Liver (tissue), 8 donors: ENCODE measurements at regions not wholly inside any gene's neighbourhood (a gene's known extent, or its start where the extent isn't known, plus 50 kb on each side); places are given as distances from the start of the nearest gene placed in this dataset.

Experiments
- DNase-seq: peaks from one replicate; pipeline ENCODE4 v3.0.0-alpha.2; 2017; ENCODE audit warnings: low spot score
- H3K27ac ChIP-seq, 2 donors: one replicate each; pipeline ENCODE4 v1.7.0; 2013; ENCODE audit warnings: inconsistent platforms in 2 of 2, low read length in 2 of 2, control low read depth in 1 of 2, low read depth in 1 of 2, mild to moderate bottlenecking in 1 of 2
- H3K27me3 ChIP-seq, 4 donors: one replicate each; pipeline versions ENCODE4 v1.6.1 to v1.7.0; 2013; ENCODE audit warnings: low read length in 3 of 4, inconsistent platforms in 1 of 4, mild to moderate bottlenecking in 1 of 4, moderate library complexity in 1 of 4; ENCODE audit not compliant: control insufficient read depth in 4 of 4, insufficient read depth in 4 of 4
- H3K36me3 ChIP-seq, 4 donors: one replicate each; pipeline versions ENCODE4 v1.6.1 to v1.7.0; 2013; ENCODE audit warnings: low read length in 3 of 4, mild to moderate bottlenecking in 3 of 4, low read depth in 1 of 4, moderate library complexity in 1 of 4; ENCODE audit not compliant: control insufficient read depth in 4 of 4, insufficient read depth in 3 of 4
- H3K4me1 ChIP-seq, 4 donors: one replicate each; pipeline versions ENCODE4 v1.6.1 to v1.7.0; 2013; ENCODE audit warnings: low read length in 3 of 4, mild to moderate bottlenecking in 3 of 4, moderate library complexity in 1 of 4; ENCODE audit not compliant: control insufficient read depth in 4 of 4, insufficient read depth in 4 of 4
- H3K4me3 ChIP-seq, 3 donors: one replicate each; pipeline versions ENCODE4 v1.6.1 to v1.7.0; 2013; ENCODE audit warnings: low read length in 3 of 3, control low read depth in 1 of 3, low read depth in 1 of 3, mild to moderate bottlenecking in 1 of 3
- H3K9ac ChIP-seq, 2 donors: one replicate each; pipeline ENCODE4 v1.7.0; 2013; ENCODE audit warnings: low read length in 2 of 2, mild to moderate bottlenecking in 2 of 2, moderate library complexity in 2 of 2, control low read depth in 1 of 2, low read depth in 1 of 2
- H3K9me3 ChIP-seq, 4 donors: one replicate each; pipeline versions ENCODE4 v1.6.1 to v1.7.0; 2013; ENCODE audit warnings: low read length in 3 of 4; ENCODE audit not compliant: control insufficient read depth in 4 of 4
- EGR1 ChIP-seq, 2 donors: IDR thresholded peaks; 2 replicates each; pipeline ENCODE4 v1.6.1; 2016 to 2018; ENCODE audit warnings: antibody characterized with exemption in 2 of 2, low read depth in 2 of 2
- FOXA1 ChIP-seq: IDR thresholded peaks from 2 replicates; pipeline ENCODE4 v1.6.1; 2016; ENCODE audit warnings: antibody characterized with exemption
- FOXA2 ChIP-seq: IDR thresholded peaks from 2 replicates; pipeline ENCODE4 v1.6.1; 2016; ENCODE audit warnings: antibody characterized with exemption
- GABPA ChIP-seq, 2 donors: IDR thresholded peaks in 1 of 2; conservative IDR thresholded peaks in 1 of 2; 2 replicates each; pipeline ENCODE4 v1.6.1; 2016; ENCODE audit warnings: antibody characterized with exemption in 2 of 2, mild to moderate bottlenecking in 1 of 2, moderate library complexity in 1 of 2
- HNF4A ChIP-seq, 2 donors: conservative IDR thresholded peaks; 2 replicates each; pipeline ENCODE4 v1.6.1; 2016; ENCODE audit warnings: antibody characterized with exemption in 2 of 2, mild to moderate bottlenecking in 2 of 2
- HNF4G ChIP-seq: IDR thresholded peaks from 2 replicates; pipeline ENCODE4 v1.6.1; 2016; ENCODE audit warnings: antibody characterized with exemption
- JUND ChIP-seq, 2 donors: IDR thresholded peaks; 2 replicates each; pipeline ENCODE4 v1.6.1; 2016; ENCODE audit warnings: antibody characterized with exemption in 2 of 2
- NR2F2 ChIP-seq: IDR thresholded peaks from 2 replicates; pipeline ENCODE4 v1.6.1; 2016; ENCODE audit warnings: antibody characterized with exemption
- REST ChIP-seq: IDR thresholded peaks from 2 replicates; pipeline ENCODE4 v1.6.1; 2016; ENCODE audit warnings: antibody characterized with exemption, mild to moderate bottlenecking
- RXRA ChIP-seq, 2 donors: IDR thresholded peaks; 2 replicates each; pipeline ENCODE4 v1.6.1; 2017 to 2018; ENCODE audit warnings: antibody characterized with exemption in 2 of 2, mild to moderate bottlenecking in 1 of 2
- SP1 ChIP-seq: IDR thresholded peaks from 2 replicates; pipeline ENCODE4 v1.6.1; 2018; ENCODE audit warnings: antibody characterized with exemption, mild to moderate bottlenecking
- TAF1 ChIP-seq: conservative IDR thresholded peaks from 2 replicates; pipeline ENCODE4 v1.6.1; 2016; ENCODE audit warnings: antibody characterized with exemption, mild to moderate bottlenecking
- YY1 ChIP-seq: IDR thresholded peaks from 2 replicates; pipeline ENCODE4 v1.6.1; 2016; ENCODE audit warnings: antibody characterized with exemption, mild to moderate bottlenecking
- ZBTB33 ChIP-seq: IDR thresholded peaks from 2 replicates; pipeline ENCODE4 v1.6.1; 2016; ENCODE audit warnings: antibody characterized with exemption
- WGBS: extraction: QIAGEN DNeasy Blood & Tissue Kit; methylation state at CpG from one replicate; pipeline ENCODE4 v1.1.7; 2013; 5-methylcytosine and 5-hydroxymethylcytosine counted together
- TF ChIP-seq, protein P1 (sequence below): fragments of 150-350 bp; IDR thresholded peaks from 2 replicates; pipeline ENCODE4 v1.5.1; 2017; ENCODE audit warnings: improper control_type of control experiment, low read depth, low read length; ENCODE audit not compliant: missing input control
- TF ChIP-seq, protein P2 (sequence below): IDR thresholded peaks from 2 replicates; pipeline ENCODE4 v1.6.1; 2016; ENCODE audit warnings: antibody characterized with exemption
- TF ChIP-seq, protein P3 (sequence below): IDR thresholded peaks from 2 replicates; pipeline ENCODE4 v1.6.1; 2016; ENCODE audit warnings: antibody characterized with exemption
- donor health status: healthy.
- donor health status: healthy.
- donor health status: healthy.
- donor health status: healthy.
- donor health status: healthy.

GRCh38 chr9:134509817-134510216 is 131.8 kb upstream of the COL5A1 start (continued):
- TF ChIP-seq, protein P1, sequence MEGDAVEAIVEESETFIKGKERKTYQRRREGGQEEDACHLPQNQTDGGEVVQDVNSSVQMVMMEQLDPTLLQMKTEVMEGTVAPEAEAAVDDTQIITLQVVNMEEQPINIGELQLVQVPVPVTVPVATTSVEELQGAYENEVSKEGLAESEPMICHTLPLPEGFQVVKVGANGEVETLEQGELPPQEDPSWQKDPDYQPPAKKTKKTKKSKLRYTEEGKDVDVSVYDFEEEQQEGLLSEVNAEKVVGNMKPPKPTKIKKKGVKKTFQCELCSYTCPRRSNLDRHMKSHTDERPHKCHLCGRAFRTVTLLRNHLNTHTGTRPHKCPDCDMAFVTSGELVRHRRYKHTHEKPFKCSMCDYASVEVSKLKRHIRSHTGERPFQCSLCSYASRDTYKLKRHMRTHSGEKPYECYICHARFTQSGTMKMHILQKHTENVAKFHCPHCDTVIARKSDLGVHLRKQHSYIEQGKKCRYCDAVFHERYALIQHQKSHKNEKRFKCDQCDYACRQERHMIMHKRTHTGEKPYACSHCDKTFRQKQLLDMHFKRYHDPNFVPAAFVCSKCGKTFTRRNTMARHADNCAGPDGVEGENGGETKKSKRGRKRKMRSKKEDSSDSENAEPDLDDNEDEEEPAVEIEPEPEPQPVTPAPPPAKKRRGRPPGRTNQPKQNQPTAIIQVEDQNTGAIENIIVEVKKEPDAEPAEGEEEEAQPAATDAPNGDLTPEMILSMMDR, result no peak
- TF ChIP-seq HNF4A (conservative IDR thresholded peaks at IDR 0.05) (no peak), RXRA (IDR thresholded peaks at IDR 0.05) (no peak), NR2F2 (no peak), SP1 (no peak), FOXA2 (no peak), TAF1 (no peak), JUND (IDR thresholded peaks at IDR 0.05) (no peak), EGR1 (IDR thresholded peaks at IDR 0.05; ENCODE audit: low read depth in 2 of 2) (no peak), YY1 (no peak), HNF4G (no peak)
- TF ChIP-seq, protein P2, sequence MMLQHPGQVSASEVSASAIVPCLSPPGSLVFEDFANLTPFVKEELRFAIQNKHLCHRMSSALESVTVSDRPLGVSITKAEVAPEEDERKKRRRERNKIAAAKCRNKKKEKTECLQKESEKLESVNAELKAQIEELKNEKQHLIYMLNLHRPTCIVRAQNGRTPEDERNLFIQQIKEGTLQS, result no peak

DNA sequence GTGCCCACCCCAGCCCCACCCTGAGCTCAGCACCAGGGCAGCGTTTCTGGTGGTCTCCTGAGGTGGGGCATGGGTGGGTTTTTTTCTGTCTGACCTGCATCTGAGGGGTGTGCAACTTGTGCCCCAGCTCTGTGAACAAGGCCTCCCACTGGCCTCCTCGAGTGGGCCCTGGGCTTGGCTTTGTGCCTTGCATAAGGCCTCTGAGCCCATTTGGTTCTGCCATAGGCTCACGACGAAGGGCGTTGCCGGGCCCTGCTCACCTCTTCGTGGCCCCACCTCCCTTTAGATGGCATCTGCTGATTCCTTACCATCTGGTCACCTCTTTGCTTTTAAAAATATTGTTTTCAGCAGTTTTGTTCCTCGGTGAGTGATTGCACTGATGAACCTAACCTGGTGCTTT is 127.1 kb upstream of the COL5A1 start:
- Histone ChIP-seq H3K27me3 (no peaks in the 10 kb centered on the region), H3K9ac (no peak overlapping the region), H3K4me1 (no peaks in the 10 kb centered on the region), H3K27ac (no peak overlapping the region), H3K9me3 (no peaks in the 10 kb centered on the region), H3K4me3 (no peak overlapping the region), H3K36me3 (no peaks in the 10 kb centered on the region)
- WGBS, result 87% methylated on average over 8 of the region's 8 CpGs
- TF ChIP-seq, protein P2, result no peak
- no peak for TF ChIP-seq HNF4G
- no peak for TF ChIP-seq JUND (IDR thresholded peaks at IDR 0.05)
- TF ChIP-seq GABPA (IDR thresholded peaks at IDR 0.05 in 1 of 2, conservative IDR thresholded peaks at IDR 0.05 in 1 of 2), result no peak
- TF ChIP-seq EGR1 (IDR thresholded peaks at IDR 0.05; ENCODE audit: low read depth in 2 of 2), result no peak
- TF ChIP-seq TAF1, result no peak
- TF ChIP-seq, protein P1, result no peak
- no peak for TF ChIP-seq RXRA (IDR thresholded peaks at IDR 0.05)
- TF ChIP-seq HNF4A (conservative IDR thresholded peaks at IDR 0.05), result no peak
- TF ChIP-seq FOXA2, result no peak
- TF ChIP-seq ZBTB33, result no peak
- TF ChIP-seq SP1, result no peak
- TF ChIP-seq, protein P3, sequence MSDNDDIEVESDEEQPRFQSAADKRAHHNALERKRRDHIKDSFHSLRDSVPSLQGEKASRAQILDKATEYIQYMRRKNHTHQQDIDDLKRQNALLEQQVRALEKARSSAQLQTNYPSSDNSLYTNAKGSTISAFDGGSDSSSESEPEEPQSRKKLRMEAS, result no peak
- TF ChIP-seq YY1, result no peak
- no peak for TF ChIP-seq NR2F2
- TF ChIP-seq FOXA1, result no peak
- TF ChIP-seq REST, result no peak
- no peak for DNase-seq
